ENCODE measurements at regions not wholly inside any gene's neighbourhood (a gene's known extent, or its start where the extent isn't known, plus 50 kb on each side); places are given as distances from the start of the nearest gene placed in this dataset.

DNA sequence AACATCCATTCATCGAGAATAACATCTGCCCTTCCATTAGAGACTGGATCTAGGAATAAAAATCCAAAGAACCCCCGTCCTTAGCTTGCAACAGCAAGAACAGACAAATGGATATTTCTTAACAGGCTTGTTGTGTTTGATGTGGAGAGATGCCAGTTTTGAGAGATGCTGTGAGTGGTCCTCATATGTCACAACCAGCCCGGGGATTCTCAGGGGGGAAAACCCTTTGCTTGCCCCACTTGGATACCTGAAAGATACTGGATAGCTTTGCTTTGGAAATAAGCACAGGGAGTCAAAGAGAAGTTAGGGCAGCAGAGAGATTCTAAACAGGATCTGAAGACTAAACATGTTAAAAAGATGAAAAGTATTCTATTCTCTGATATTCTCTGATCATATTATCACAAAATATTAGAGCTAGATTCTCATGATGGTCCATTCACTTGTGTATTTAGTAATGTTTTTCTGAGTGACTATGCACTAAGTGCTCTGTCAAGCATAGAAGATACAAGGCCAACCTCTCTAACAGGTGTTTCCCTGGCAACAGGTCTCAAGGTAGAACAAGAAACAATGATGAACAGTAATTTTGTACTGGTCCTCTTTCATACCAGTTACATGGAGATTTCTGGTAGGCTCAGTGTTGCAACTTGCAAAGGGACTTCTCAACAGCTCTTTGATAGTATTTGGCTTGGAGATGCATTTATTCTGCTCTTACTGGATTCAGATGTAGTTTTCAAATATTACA lies 348.2 kb downstream of the MYCN start:
- DNase-seq = no peak

DNA sequence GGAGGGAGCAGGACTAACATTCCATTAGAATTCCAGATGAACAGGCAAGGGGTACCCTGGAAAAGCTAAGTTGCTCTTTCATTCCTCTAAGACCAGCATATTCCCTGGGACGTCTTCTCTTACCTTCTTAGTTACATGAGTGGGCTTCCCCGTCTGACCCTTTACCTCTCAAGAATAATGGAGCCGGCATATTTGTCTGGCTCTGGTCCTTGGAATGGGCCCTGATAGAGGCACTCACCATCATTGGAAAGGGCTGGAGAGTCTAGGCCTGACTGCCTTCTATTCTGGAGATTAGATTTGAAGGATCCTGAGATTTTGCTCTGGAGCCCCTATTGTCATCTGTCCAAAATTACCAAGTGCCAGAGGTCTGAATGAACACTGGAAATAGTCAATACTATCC lies 347.5 kb downstream of the MYCN start:
- DNase-seq = no peak

DNA sequence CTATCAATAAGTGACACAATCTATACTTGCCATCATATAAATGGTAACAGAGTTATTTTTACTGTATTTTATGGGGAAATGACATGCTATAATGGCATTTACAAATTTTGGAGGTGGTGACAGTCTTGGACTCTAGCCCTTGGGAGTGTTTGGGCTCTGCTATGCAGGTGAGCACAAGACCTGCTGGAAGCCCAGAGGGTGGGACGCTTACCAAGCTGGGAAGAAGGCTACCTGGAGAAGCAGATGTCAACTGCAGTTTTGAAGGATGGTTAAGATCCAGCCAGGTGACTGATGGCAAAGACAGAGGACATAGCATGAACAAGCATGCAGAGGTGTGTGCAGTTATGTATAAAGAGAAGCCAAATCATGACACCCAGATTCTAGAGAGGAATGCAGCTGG lies 346.9 kb downstream of the MYCN start:
- DNase-seq = no peak

DNA sequence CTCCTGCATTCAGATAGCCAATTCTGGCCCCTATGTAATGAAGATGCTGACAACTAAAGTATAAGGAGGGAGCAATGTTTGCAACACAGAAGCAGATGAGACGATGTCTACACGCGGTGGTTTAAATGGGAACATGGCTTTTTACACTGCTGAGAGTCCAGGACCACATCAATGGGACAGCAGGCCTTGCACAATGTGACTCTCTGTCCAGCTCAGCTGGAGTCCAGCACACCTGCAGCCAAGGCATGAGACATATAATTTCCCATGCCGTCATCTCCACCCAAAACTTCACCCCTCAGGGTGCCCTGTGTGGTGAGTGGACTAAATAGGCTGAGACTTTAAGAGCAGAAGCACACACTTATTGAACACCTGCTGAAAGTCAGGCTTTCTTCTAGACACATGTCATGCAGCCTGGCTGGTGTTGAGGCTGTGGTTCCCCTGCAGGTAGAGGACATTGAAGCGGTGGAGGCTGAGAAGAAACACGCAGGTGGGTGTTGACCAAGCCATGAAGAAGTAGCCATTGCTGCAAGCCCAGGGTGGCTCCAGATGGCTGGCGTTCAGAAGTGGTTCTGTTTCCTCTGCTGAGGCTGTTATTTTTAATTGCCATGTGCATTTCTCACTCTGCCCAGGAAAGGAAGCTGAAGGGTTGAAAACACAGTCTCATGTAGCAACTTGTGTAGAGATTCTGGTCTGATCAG lies 345.6 kb downstream of the MYCN start:
- DNase-seq = no peak

DNA sequence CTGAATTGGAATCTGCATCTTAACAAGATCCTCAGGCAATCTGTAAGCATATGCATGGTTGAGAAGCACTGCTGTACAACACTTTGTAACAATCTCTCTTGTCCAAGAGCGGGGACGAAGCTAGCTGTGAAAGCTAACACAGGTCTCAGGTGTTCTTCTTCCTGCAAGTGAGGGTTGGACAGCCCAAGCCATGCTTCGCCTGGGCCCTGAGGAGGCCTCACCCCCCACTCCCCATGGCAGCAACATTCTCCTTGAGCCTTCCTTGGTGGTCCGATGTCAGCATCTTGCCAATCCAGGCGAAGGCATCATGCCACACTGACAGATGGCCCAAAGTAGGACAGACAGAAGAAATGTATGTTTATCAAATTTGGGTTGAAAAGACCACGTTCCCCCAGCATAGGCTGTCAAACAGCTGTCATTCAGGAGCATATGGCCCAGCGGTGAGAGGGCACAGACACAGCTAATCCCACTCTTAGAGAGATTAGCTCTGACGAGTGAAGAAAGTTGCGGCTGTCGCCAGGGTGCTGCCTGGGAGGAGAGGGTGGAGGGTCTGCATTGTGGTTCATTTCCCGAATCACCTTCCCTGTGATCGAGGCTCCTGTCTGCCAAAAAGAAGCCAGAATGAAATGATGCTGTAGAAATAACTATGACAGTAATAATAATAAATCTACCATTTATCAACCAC lies 344.7 kb downstream of the MYCN start:
- no peak for DNase-seq

DNA sequence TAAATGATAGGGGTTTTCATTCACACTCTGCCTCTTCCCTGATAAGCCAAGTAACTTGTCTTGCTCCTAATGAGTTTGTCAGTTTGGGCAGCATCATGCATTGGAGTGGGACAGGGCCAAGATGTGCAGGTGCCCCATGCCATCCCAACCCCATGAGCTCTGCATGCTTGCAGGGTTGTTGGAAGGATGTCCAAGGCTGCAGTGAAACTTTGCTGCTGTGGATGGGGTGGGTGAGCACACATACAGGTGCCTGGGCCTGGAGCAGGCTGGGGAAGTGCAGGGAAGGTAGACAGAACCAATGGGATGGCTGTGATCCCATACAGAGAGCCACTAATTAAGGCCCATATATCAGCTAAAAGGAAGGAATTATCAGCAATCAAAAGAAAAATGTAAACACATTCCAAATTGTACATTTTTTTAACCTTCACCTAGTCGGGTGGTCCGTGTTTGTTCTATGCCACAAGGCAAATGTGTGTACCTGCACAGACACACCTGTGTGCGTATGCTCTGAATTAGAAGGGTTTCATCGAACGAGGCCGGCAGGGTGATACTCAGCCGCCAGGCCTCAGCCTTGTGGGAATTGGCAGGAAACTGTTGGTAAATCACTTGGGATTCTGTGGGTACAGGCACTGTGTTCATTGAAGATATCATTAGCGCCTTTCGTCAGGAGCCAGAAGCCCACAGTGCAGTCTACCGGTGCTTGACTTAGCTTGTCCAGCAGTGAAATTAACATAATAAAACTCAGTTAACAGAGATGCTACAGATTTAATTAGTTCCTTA lies 342.9 kb downstream of the MYCN start:
- DNase-seq = no peak

DNA sequence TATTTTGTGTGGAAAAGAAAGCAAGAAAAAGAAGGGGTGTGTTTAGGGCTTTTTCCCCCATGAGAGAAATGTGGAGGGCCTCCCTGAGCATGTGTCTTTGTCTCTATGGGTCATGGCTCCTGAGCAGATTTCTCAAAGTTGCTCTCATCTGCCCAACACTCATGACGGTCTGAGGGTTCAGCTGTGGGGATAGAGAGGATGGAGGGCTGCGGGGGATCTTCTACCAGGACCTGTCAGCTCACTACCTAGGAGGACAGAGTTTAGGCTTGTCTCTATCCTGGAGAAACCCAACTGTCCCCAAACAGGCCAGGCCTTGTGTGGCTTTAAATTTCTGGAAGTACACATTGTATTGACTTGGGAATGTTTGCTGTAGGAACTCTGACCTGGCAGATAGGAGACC lies 342.2 kb downstream of the MYCN start:
- no peak for DNase-seq

DNA sequence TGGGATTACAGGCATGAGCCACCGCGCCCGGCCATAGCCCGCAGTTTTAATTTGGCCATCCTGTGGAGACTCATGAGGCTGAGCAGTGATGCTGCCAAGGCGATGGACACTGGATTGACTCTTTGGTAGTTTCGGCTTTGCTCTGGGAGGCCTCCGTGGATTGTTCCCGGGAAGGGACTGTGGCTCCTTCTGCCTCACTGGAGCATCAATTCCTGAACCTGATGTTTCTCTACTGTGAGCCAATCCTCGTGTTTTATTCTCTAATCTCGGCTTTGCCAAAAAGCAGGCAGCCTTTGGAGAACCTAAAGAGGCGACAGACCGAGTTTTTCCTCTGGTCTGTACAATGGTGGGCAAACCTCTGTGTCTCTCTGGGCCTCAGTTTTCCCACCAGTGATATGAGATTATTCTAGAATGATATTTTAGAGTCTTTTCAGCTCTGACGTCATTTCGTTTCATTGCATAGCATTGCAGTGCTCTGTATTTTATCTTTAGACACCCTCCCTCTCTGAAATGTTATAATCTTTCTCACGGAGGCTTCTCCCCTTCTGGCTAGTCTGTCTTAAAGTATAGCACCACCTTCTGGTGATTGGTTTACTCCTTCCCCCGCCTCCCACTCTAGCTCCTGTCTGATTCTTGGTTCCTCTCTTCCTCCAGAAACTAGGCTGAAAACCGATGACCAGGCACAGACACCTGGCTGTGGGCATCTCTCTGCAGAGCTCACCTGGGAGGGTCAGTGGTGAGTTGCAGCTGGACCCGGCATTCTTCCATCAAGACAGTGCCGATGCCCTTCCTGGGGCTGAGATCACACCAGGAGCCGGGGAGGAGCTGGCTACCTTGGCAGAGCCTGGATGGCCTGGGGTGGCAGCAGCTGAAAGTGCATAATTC lies 341.3 kb downstream of the MYCN start:
- DNase-seq = peak; percentile 8

DNA sequence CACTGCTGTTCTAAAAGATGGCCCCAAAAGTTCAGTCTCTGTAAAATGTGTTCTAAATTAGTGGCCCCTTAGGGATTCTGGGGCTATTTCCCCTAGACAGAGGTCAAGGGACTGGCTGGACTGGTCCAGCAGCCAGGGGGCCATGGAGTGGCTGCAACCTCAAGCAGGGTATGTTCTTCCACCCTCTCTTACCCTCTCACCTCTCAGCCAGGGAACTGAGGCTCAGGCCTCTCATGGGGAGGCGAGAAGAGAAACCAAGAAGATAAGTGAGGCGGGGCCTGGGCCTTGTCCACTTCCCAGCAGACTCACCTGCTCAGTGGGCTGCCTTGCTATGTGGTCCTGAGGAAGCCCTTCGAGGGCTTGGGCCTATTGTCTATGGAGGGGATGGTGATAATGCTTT lies 339.7 kb downstream of the MYCN start:
- no peak for DNase-seq

DNA sequence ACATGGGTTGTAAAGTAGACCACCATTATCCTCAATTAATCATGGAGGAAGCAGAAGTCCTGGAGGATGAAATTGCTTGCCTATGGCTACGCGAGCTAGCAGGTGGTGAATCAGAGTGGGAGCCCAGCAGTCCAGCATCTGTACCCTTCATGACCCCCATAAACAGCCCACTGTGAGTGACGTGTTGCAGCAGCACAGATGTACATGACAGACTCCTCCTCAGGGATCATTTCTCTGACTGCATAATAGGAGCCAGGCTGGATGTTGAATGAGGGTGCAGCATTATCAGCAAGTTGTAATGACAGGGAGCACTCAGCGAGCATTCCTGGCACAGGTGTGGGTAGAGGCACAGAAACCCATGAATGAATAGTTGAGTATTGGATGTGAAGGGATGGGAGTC lies 339.3 kb downstream of the MYCN start:
- no peak for DNase-seq

DNA sequence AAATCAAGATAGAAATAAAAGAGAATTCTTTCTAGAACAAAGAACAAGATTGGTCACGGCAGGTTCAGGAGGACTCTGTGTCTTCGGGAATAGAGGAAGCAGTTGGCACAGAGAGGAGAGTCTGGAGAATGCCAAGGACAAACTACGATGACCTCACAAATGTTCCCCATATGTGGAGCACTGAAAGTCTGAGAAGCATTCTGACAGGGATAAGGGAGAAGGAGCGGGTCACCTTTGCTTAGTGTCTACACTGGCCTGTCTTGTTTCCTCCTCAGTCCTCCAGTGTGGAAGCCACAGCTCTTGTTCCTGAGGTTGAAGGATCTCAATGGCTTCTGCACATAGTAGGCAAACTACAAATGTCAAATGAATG lies 338.8 kb downstream of the MYCN start:
- no peak for DNase-seq

DNA sequence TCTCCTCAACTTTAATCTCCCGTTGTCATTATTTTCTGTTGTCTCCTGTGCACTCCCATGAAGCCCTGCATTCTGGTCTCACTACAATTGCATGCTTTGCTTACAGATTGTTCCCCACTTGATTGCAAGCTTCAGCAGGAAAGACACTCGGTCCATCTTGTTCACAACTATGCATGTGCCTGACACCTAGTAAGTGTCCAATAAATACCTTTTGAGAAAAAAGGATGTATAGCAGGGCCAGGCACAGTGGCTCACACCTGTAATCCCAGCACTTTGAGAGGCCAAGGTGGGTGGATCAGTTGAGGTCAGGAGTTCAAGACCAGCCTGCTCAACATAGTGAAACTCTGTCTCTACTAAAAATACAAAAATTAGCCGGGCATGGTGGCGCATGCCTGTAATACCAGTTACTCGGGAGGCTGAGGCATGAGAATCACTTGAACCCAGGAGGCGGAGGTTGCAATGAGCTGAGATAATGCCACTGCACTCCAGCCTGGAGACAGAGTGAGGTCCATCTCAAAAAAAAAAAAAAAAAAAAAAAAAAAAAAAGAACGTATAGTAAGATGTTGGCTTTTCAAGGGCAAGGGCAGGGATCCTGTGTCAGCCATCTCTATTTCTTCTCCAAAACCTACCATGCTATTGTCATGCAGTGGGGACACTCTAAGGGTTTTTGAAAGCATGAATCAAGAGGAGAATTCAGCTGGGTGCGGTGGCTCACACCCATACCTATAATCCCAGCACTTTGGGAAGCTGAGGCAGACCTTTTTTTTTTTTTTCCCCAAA lies 338.3 kb downstream of the MYCN start:
- DNase-seq = no peak

DNA sequence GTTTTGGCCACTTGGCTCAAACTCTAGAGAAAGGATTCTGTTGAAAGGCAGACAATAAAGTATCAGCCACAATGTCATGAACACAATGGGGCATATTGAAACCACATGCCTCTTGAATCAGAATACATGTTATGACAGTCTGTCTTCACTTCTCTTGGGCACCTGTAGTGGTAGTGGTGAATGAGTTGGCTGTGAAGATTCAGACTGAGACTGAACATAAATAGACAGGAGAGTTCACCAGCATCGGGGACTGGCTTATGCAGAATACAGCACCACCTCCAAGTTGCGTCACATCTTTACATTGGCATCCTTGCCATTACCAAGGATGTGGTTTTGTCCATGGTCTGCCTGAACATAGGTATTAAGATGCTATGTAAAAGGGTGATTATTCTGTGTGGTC lies 336.8 kb downstream of the MYCN start:
- no peak for DNase-seq

DNA sequence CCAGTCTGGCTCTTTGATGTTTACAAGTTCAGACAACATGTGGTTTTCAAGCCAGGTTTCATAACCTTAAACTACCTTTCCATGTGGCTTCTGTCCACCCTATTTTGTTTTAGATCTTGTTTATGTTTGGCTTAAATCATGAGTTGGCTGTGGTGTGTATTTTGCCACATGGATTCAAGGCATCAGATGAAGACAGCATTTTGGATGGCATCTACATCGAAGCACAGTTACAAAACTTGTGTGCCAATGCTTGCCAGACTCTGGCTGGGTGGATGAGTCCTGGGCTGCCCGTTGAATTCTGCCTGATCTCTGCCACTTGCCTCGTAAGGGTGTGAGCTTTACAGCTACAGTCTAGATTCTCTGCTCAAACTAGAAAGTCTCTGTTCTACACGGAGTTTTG lies 335.3 kb downstream of the MYCN start:
- DNase-seq = no peak

DNA sequence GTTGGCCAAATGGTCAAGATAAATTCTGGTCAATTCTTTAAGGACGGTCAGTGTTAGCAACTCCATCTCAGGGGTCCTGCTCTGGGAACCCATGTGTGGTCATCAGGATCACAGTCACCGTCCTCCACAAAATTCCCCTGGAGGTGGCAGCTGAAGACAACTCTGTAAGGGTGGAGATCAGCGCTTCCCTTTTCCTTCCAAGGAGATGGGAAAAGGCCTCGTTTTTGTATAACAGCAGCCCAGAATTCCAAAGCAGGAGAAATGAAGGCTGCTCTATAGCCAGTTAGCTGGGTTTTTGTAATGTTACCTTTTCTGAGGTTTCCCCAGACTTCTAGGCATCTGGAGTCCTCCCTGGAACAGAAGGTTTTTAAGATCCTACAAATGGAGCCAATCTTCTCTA lies 334.8 kb downstream of the MYCN start:
- DNase-seq = no peak

DNA sequence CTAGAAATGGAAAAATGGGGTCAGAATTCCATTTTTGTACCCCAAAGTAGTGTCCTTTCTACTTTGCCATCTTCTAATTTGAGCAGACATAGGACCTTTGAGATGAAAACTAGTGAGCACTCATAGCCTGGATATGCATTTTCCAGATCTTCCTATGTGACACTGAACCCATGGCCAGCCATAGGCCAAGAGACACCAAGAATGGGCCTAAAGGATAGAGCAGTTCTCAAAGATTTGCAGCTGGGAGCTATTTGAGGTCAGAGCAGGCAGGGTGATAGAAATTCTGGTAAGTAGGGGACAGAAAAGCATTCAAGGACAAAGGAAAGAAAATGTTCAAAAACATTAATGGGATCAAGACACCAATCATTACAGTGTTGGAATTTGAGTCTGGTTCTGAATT lies 332.8 kb downstream of the MYCN start:
- DNase-seq = no peak

DNA sequence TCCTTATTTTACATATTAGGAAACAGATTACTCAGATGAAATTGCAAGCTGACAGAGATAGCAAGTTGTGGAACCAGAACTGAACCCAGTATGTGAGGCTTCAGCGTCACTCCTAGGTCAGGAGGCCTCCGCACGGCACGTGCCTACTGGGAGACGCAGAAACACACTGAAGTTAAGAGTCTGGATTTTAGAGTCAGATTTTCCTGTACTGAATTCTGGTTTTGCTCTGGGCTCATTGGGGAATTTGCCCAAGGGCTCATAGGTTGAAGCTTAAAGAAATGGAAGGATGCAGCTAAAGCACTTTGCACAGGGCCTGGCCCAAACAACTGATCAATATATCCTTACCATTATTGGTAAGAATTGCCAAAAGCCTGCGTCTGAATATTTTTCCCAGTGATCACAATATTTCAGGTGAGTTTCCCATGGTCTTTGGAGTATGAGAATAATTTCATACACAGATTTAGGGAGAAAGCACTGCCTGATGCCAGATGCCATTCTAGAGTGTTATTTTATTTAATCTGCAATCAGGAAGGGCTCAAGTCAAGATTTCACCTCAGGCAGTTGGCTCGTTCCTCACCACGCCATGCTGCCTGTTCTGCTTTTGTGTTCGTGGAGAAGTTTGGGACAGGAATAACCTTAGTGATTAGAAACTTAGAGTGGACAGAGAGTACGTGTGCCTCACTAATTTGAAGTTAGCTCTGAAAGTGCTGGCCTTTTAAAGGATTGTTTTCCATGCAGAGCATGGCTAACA lies 331.9 kb downstream of the MYCN start:
- no peak for DNase-seq

DNA sequence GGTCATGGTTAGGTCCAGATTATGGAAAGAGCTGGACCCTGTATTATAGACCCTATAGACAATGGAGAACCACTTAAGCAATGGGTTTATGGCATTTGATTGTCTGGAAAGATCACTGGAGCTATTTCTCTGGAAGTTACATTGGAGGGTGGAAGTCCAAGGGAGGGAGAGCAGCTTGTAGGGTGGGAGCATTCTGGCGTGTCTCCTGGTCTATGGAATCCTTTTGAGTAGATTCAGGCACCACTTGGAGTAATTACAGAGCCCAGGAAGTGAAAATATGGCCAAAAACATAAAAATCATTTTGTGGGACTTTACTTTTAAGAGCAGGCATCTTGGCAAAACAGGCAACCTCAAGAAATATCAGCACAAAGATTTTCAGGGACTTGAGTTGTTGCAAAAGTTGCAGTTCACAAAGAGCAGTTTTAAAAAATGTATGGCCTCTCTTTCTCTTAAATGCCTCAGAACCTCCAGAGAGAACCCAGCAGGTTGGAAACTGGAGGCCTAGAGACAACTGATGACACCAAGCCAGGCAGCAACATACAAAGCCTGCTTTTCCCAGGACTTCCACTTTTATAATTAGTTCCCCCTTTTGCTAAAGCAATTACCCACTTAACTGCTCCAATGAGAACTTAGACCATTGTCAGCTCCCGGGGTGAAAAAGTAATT lies 331.0 kb downstream of the MYCN start:
- no peak for DNase-seq

DNA sequence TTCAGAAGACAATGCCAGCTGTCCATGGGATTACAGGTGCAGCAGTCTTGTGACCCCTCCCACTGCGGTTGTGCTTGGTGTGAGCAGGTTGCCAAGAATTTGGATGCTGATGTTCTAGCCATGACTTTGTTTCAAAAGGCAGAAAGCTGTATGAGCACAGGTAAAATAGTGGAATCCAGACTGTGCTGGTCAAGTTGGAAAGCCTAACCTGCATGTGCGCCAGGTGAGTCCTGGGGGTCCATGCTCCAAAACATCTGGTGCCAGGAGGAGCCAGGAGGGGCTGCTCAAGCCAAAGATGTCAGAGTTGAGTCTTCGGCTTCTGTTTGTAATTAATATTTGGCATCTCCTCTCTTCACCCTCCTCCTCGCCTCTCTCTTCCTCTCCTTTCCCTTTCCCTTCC lies 330.1 kb downstream of the MYCN start:
- DNase-seq = no peak

DNA sequence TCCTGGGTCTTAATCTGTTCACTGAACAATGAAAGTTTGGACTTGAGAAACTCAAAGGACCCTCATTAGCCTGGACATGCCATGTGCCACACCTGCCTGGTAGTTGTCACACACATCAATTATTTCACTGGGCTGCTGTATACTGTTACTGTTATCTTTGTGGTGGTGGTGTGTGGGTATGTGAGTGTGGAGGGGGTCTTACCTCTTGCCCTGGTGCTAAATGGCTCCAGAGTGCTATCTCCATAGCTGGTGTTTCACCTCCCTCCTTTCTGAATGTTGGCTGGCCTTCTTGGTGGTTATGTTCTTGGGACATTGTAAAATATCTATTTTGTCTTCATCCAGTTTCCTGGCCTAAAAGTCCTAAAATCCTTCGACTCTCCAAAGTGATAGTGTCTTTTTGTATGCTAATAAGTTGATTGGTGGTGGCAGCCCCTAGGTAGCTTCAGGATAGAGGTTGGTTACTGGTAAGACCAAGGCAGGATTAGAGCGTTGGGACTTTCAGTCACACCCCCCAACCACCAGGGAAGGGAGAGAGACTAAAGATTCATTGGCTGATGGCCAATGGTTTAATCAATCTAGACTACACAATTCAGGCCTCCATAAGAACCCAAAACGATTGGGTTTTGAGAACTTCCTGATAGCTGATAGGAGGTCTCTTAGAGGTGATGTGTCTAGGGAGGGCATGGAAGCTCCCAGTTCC lies 328.1 kb downstream of the MYCN start:
- DNase-seq = no peak

Measured in NCI-H2171 treated with DMSO at 0.1 percent for 48 hours (cell line).